RKO (cell line): ENCODE measurements at regions not wholly inside any gene's neighbourhood (a gene's known extent, or its start where the extent isn't known, plus 50 kb on each side); places are given as distances from the start of the nearest gene placed in this dataset.
A peak's percentile ranks its signal among the peaks of the same experiment; 100 is the strongest.

Experiments used
- DNase-seq: peaks from one replicate; pipeline ENCODE4 v3.0.0-alpha.2; 2016; ENCODE audit warnings: low spot score

GRCh38 chr4:138857416-138857815 is 158.2 kb upstream of the NOCT start:
- DNase-seq = no peak

- DNase-seq = no peak
Observed at GRCh38 chr4:138852681-138853080, 162.9 kb upstream of the NOCT start.

GRCh38 chr4:138851391-138852335 is 163.9 kb upstream of the NOCT start:
- DNase-seq = no peak

GRCh38 chr4:138845664-138846063 is 169.9 kb upstream of the NOCT start:
- no peak for DNase-seq

DNA sequence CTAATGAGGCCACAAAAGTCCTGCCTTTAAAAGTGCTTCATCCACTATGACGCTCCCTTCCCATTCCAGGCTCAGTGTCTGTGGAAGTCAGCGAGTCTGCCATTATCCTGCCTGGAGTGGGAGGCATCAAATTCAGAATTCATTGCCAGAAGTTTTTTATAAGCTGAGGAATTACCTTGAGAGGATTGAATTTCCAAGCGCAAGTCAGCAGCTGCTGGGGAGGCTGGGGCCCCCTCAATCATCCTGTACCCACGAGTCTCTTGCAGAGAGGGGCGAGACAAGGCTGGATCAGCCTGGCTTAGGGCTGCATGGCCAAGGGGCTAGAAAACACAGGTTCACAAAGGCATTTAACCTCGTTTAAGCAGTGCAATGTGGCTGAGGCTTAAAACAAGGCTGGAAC is 170.5 kb upstream of the NOCT start:
- no peak for DNase-seq

GRCh38 chr4:138843616-138844015 is 172.0 kb upstream of the NOCT start:
- no peak for DNase-seq

DNA sequence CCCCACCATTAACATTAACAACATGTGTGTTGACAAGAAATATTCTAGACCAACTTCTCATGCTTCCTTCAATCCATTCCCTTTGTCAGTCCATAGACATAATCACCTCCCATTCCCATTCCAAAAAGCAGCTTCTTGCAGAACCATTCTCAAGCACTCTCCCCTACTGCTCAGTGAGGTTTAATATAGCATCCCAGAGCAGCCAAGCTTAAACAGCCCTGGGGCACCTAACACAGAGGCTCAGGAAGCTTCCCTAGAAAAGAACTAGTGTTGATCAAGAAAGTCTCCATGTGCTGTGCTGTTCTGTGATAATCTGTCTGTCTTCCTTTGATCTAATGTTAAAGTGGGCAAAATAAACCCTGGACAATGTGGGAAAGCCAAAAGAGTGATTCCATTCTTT is 174.2 kb upstream of the NOCT start:
- DNase-seq = no peak

DNA sequence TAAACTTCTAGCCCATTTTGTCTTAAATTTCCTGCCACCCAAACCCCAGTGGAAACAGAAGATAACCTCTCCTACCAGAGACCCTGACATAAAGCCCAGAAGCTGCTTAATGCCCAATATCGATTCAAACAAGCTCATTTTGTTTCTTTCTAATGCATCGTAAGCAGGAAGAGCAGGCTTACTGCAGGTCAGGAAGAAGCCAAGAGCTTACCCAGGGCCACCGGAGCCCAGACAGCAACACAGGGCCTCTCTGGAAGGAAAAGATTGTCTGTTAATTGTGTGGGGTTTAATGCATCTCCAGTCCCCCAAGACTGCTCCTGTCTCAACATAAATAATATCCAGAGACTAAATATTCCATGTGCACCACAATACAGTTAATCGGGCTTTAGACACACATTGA is 177.3 kb upstream of the NOCT start:
- DNase-seq = no peak

- no peak for DNase-seq
Observed at GRCh38 chr4:138835832-138836533, 179.6 kb upstream of the NOCT start.

DNA sequence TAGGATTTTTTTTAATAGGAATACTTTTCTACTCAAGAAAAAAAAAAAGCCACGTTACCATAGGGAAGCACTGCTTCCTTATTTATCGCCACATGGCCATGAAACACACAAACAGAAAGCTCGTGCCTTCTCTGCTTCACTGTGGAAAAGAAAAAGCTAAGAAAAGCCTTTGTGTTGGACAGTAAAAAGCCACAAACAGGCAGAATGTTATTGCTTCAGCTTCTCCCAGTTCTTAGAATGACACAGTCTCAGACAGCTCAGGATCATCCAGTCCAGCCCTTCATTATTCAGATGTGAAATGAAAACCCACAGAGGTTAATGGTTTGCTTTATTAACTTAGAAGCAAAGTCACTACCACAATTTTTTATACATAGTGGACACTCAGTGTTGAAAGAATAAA is 181.6 kb upstream of the NOCT start:
- no peak for DNase-seq

DNA sequence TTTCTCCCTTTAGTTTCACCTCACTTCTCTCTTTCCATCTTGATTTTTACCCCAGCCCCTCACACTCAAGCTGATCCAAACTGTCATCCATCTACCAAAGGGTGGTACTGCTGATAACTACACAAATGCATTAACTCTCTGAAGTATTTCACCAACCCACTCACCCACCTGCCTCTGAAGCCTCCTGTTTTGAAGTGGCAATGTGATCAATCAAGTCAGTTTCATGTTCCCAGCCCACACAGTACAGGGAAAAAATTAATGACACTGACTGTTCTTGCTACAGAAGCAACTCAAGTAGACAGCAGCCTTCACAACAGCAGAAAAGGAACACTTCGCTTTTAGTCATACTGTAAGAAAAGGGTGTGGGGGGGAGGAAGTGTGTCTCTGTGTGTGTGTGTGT is 183.0 kb upstream of the NOCT start:
- DNase-seq = peak; percentile 3

GRCh38 chr4:138831948-138832347 is 183.6 kb upstream of the NOCT start:
- DNase-seq = peak; percentile 24

GRCh38 chr4:138828926-138829325 is 186.7 kb upstream of the NOCT start:
- no peak for DNase-seq

DNA sequence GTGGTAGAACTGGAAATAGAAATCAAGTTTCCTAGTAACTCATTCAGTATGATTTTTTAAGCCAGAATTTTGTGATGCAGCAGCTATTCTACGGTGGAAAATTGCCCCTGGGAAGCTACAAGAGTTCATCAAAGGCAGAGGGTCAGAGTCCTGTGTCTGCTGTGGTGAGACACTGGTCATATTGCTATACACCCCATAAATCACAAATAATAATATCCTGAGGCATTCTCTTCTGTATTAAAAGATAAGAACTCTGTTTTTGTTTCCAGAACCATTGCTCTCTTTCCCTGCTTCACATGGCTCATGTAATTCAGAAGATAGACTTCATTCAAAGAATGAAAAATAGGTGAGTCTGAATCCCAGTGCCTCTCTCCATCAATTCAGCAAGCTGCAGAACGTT is 188.8 kb upstream of the NOCT start:
- DNase-seq = no peak

DNA sequence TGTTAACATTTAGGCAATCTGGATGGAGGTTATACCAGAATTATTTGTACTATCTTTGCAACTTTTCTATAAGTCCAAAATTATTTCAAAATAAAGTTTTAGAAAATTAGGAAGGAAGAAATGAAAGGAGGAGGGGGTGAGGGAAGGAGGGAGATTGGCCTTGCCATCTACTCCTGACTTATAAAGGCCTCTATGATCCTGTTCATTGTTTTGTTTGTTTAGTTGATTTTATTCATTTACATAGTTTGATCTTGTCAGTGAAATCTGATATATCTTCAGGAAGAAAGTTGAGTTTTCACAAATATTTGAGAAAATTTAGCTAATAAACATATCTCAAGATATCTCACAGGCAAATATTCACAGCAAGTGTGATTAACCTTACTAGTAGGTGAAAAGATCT is 189.3 kb upstream of the NOCT start:
- no peak for DNase-seq

DNA sequence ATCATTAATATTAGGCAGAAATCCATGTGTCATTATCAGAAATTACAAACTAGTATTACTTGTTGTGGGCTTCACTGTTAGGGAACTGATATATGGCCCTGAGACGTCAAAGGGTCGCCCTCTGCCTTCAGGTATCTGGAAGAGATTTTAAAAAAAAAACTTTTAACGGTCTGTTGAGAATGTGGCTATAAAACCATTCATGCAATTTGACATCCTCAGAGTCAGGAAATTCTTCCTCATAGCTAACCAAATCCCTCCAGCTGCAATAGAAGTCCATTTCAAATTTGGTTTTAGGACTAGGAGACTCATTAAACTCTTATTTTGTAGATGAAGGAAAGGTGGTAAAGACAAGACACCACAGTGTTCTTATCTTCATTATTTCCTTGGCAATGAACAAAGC is 194.2 kb upstream of the NOCT start:
- DNase-seq = no peak

GRCh38 chr4:138816875-138817274 is 198.7 kb upstream of the NOCT start:
- no peak for DNase-seq

DNA sequence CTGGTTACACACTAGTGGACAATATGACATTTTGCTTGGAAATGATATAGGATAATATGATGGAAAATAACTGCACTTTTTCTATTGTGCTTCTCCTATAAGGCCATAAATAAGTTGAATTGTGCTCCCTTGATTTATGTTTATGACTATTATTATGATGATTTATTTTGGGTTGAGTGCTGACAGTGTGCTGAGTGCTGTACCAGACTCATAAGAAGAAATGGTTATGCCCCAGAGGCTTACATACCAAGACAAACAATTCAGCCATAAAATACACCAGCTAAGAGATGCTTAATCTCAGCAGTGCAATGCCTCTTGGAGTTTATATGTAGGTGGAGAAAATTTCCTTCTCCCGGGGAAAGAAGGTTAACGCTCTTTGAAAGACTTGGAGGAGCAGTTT is 199.8 kb upstream of the NOCT start:
- DNase-seq = no peak

DNA sequence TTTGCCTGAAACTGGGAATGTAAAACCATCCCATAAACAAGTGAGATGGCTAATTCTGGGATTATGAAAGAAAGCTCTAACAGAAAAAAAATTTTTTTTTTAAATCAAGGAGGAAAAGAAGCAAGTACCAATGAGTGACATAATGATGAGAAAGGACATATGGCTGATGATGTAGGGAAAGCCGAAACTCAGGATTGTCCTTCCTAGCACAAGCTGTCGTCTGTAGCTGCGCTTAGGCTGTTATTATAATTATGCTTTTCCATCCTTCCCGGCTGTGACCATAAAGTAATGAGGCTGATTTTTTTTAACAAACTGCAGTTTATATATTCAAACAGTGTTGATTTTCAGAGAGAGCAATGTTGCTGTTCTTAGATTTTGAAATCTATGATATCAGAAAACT is 209.8 kb upstream of the NOCT start:
- no peak for DNase-seq

- DNase-seq = no peak
Observed at GRCh38 chr4:138804711-138805110, 210.9 kb upstream of the NOCT start.

DNA sequence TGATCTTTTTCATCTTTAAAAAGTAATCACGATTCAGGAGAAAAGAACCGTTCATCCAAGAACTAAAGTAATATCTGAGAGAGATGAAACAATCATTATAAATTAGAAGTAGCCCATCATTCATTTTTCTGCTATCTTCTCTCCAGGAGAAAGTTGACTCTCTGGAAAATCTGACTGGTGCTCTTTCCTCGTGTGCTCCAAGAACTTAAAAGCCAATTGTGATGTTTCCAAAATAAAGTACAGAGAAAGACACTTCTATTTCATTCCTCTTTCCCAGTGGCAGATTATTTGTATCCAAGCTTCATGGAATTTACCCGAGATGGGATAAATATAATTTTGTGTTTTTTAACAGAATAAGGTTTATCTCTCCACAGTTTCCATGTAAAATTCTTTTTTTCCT is 212.5 kb upstream of the NOCT start:
- DNase-seq = no peak

GRCh38 chr4:138802499-138802898 is 213.1 kb upstream of the NOCT start:
- peak; percentile 46 for DNase-seq

GRCh38 chr4:138800421-138800820 is 215.2 kb upstream of the NOCT start:
- DNase-seq = no peak

- no peak for DNase-seq
Observed at GRCh38 chr4:138798404-138798803, 217.2 kb upstream of the NOCT start.
